GM23248 (cell line): ENCODE measurements at regions not wholly inside any gene's neighbourhood (a gene's known extent, or its start where the extent isn't known, plus 50 kb on each side); places are given as distances from the start of the nearest gene placed in this dataset.

Source experiments
- EZH2 ChIP-seq: fragments of 200-600 bp; sonication (generic); IDR thresholded peaks from 2 replicates; pipeline ENCODE4 v1.6.1; 2018; ENCODE audit warnings: antibody characterized with exemption, mild to moderate bottlenecking; ENCODE audit not compliant: insufficient read depth, poor library complexity, severe bottlenecking
- EZH2phosphoT487 ChIP-seq: fragments of 200-600 bp; sonication (generic); IDR thresholded peaks from 2 replicates; pipeline ENCODE4 v1.6.1; 2018; ENCODE audit warnings: antibody characterized with exemption, moderate library complexity, mild to moderate bottlenecking, low read depth; ENCODE audit not compliant: insufficient read depth

DNA sequence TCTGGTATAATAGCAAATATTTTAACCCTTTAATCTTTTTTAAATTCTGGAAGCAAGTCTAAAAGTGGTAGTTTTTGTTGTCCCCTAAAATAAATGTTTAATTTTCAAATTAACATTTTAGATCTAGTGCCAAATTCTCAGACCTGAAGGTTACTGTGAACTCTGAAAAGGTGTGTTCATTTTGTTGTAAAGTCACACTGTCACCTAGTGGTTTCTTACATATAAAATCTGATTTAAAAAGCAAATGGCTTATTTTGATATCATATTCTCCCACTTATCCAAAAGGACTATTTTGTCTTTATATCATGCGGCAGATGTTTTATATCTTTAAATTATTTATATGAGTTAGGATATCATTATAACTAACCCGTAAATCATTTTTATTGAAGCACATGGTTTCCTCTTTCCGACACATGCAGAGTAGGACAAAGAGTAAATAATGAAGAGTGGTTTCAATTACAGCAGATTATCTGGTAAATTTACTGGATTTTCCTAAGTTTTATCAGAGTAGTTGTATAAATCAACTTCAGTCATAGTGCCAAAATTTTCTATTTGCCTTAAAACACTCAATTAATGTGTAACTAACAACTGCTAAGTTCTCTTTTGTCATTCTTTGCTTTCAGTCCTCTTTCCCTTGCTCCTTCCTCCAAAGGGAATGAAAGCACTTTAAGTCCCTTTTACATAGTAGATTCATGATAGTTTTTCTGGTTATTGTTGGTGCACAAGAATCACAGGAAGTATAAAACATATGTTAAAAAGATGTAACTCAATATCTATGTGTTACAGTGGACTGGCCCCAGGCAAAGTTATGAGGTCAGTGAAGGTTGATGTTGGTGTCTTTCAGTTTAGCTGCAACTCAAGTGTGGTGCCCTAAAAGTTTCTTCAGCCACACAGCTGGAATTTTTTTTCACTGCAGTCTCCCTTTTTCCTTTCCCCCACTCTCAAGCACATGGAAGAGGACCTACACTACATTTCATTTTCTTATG lies 189.6 kb downstream of the COX7C start:
- TF ChIP-seq EZH2, result no peak
- no peak for TF ChIP-seq EZH2phosphoT487
